GM12873 (cell line): ENCODE measurements at regions not wholly inside any gene's neighbourhood (a gene's known extent, or its start where the extent isn't known, plus 50 kb on each side); places are given as distances from the start of the nearest gene placed in this dataset.

Experiments
- CTCF ChIP-seq: IDR thresholded peaks from 2 replicates; pipeline ENCODE4 v1.5.1; 2012; ENCODE audit warnings: low read depth, mild to moderate bottlenecking, moderate library complexity, low read length, control low read depth; ENCODE audit not compliant: insufficient read depth; ENCODE audit errors: missing control alignments

GRCh38 chrX:2628751-2629315 is 62.3 kb upstream of the CD99 start:
- TF ChIP-seq CTCF = no peak

DNA sequence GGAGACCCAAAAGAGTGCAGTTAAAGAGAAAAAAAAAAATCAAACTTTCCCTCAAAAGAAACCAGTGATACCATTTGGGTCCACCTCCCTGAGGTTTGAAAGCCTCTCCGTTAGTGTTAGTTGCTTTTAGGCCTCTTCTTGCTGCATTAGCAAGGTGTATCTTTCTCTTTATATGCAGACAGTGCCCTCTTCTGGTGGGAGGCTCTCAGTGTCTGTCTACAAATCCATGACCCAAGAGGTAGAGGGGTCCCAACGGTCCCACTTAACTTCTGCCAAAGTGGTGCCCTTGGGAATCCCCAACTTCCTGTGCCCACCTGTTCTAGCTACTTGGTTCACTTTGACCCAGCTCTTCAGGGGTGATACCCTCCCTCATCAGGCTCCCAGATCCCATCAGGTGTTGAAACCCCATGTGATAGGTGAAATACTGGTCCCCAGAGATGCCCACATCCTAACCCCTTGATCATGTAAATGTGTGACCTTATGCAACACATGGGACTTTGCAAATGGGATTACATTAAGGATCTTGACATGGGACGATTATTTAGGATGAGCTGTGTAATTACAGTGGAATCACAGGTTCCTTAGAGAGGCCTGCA is 63.7 kb upstream of the CD99 start:
- peak; percentile 90 for TF ChIP-seq CTCF

- TF ChIP-seq CTCF = no peak
Measured at GRCh38 chrX:2626750-2627149, 64.3 kb upstream of the CD99 start.

DNA sequence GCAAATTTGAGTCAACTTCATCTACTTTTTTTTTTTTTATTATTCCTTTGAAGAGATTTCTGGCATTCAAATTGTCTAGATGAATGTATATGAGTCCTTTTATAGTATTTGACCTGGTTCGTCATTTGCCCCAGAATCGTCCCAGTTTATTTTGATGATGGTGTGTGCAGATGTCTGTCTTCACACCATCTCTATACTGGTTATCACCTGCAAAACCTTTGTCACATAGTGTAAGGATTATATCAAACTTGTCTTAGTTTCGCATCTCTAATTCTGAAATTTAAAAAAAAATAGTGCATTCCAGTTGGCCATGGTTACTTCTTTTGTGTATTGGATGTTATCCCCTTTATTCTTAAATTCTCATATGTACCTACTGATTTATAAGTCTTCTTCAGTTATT is 70.5 kb upstream of the CD99 start:
- TF ChIP-seq CTCF = no peak

GRCh38 chrX:2618516-2618915 is 72.6 kb upstream of the CD99 start:
- TF ChIP-seq CTCF = no peak

DNA sequence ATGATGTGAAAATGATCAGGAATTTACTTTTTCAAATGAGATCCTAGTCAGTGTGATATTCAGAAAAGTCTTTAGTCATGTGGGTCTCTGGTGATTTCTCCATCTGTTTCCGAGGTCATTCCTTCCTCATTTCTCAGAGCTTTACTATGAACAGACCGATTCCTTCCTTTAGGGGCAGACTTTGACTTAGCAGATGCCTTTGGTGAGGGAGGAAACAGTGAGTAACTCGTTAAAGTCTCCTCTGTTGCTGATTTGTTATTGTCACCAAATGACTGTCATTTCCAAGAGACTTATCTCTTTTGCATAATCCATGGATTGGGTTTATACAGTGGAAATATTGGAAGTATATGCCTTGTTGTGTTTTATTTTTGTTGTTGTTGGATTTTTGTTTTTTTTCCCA is 76.2 kb upstream of the CD99 start:
- TF ChIP-seq CTCF = peak; percentile 37

DNA sequence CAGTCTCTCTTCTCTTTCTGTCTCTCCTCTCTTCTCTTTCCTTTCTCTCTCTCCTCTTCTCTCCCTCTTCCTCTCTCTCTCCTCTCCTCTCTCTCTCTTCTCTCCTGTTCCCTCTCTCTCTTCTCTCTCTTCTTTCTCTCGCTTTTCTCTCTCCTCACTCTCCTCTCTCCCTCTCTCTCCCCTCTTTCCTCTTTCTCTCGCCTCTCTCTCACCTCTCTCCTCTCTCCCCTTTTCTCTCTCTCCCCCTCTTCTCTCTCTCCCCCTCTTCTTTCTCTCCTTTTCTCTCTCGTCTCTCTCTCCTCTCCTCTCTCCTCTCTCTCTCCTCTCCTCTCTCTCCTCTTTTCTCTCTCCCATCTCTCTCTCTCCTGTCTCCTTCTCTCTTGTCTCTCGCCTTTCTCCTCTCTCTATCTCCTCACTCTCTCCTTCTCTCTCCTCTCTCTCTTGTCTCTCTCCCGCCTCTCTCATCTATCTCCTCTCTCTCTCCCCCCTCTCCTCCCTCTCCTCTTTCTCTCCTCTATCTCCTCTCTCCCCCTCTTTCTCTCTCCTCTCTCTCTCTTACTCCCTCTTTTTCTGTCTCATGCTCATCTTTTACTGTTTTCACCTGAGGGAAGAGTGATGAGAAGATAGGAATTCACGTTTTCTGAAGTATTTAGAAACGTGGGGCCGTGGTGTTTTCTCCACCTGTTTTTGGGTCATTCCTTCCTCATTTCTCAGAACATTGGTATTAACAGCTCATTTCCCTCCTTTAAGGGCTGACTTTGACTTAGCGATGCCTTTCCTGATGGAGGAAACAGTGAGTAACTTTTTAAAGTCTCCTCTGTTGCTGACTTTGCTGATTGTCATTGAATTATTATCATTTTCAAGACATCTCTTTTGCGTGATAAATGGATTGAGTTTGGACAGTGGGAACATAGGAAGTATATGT is 80.6 kb upstream of the CD99 start:
- TF ChIP-seq CTCF = no peak
